ENCODE measurements at regions not wholly inside any gene's neighbourhood (a gene's known extent, or its start where the extent isn't known, plus 50 kb on each side); places are given as distances from the start of the nearest gene placed in this dataset.

DNA sequence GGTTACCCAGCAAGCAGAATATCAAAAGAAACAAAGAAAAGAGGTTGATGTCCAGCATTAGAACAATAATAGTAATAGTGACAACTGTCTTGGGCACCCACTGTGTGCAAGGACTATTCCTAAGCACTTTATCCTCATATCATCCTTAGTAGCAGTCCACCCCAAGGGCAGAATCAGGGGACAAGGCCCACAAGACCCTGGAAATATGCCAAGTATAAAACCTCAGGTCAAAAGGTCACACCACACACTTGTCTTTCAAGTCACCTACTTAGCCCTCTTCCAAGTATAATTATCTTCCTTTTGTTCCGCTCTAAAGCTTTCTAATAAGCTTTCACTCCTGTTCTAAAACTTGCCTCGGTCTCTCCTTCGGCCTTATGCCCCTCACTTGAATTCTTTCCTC is 124.0 kb upstream of the STT3B start:
- no peak overlapping the region for H2BK15ac ChIP-seq (ENCODE audit: low read depth, low read length)
- H3K14ac ChIP-seq (replicated peaks; ENCODE audit: low read depth, low read length): no peak overlapping the region
- no peak overlapping the region for H4K5ac ChIP-seq (ENCODE audit: low read depth, low read length)
- no peaks in the 10 kb centered on the region for H3K36me3 ChIP-seq (ENCODE audit: control insufficient read depth, insufficient read depth, low read length)
- intact Hi-C loops (cut with micrococcal nuclease) (no loop called here), in situ Hi-C loops (cut with MboI; ENCODE audit: low sequenced_read_pairs) (no loop called here), dilution Hi-C loops (cut with HindIII; ENCODE audit: low sequenced_read_pairs, unreplicated experiment) (no loop called here)
- CTCF ChIA-PET: no interaction called here
- H3K23ac ChIP-seq (ENCODE audit: low read depth, low read length): no peak overlapping the region
- H2AK5ac ChIP-seq (ENCODE audit: low read depth, low read length): no peak overlapping the region
- no peak overlapping the region for H4K91ac ChIP-seq (ENCODE audit: insufficient read depth, low read depth, low read length)
- no peak overlapping the region for H4K8ac ChIP-seq (ENCODE audit: low read depth in 2 of 2, low read length in 2 of 2)
- TF ChIP-seq RCOR1 (IDR thresholded peaks at IDR 0.05; ENCODE audit: insufficient replicate concordance, low read length): no peak
- no peak for TF ChIP-seq MXI1 (IDR thresholded peaks at IDR 0.05; ENCODE audit: borderline replicate concordance, low read depth, low read length)
- no peak for TF ChIP-seq CHD1 (IDR thresholded peaks at IDR 0.05; ENCODE audit: low read depth, low read length)
- no peak for TF ChIP-seq CEBPB (IDR thresholded peaks at IDR 0.05; ENCODE audit: low read depth, low read length)
- TF ChIP-seq CTCF (conservative IDR thresholded peaks at IDR 0.05; ENCODE audit: low read depth, low read length): no peak
- no peak for TF ChIP-seq USF2 (IDR thresholded peaks at IDR 0.05; ENCODE audit: low read depth, low read length)
- TF ChIP-seq, protein P1, sequence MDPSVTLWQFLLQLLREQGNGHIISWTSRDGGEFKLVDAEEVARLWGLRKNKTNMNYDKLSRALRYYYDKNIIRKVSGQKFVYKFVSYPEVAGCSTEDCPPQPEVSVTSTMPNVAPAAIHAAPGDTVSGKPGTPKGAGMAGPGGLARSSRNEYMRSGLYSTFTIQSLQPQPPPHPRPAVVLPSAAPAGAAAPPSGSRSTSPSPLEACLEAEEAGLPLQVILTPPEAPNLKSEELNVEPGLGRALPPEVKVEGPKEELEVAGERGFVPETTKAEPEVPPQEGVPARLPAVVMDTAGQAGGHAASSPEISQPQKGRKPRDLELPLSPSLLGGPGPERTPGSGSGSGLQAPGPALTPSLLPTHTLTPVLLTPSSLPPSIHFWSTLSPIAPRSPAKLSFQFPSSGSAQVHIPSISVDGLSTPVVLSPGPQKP (IDR thresholded peaks at IDR 0.05; ENCODE audit: borderline replicate concordance, low read depth, low read length): no peak
- TF ChIP-seq BHLHE40 (IDR thresholded peaks at IDR 0.05; ENCODE audit: low read depth, low read length): no peak
- TF ChIP-seq MAZ (IDR thresholded peaks at IDR 0.05; ENCODE audit: borderline replicate concordance, low read depth, low read length): no peak
- no peak for TF ChIP-seq RFX5 (IDR thresholded peaks at IDR 0.05; ENCODE audit: low read depth, low read length)
- no peak for TF ChIP-seq POLR2A (IDR thresholded peaks at IDR 0.05; ENCODE audit: low read depth, low read length)
- TF ChIP-seq NFE2L2 (IDR thresholded peaks at IDR 0.05; ENCODE audit: low read depth, low read length): no peak
- no peak overlapping the region for H2BK20ac ChIP-seq (ENCODE audit: low read depth, low read length)
- H4K20me1 ChIP-seq (ENCODE audit: insufficient read depth, low read length): no peaks in the 10 kb centered on the region
- H3K9me1 ChIP-seq (ENCODE audit: insufficient read depth, low read length): no peaks in the 10 kb centered on the region
- no peak overlapping the region for H2BK120ac ChIP-seq (ENCODE audit: low read depth, low read length)
- H3K4me3 ChIP-seq (ENCODE audit: insufficient read depth, low read depth, low read length): no peak overlapping the region
- no peak overlapping the region for H2AFZ ChIP-seq (replicated peaks; ENCODE audit: low read length, poor library complexity)
- no peak overlapping the region for H3K18ac ChIP-seq (ENCODE audit: low read depth, low read length)
- BruUV-seq (replicated peaks): no TSS peak
- H3K9me3 ChIP-seq (ENCODE audit: control insufficient read depth, insufficient read depth, low read length): no peaks in the 10 kb centered on the region
- WGBS, 2 experiments (ENCODE audit: extremely low coverage in 2 of 2, insufficient read length in 1 of 2): no CpG with 5 or more reads among the region's 3 CpGs
- POLR2A ChIA-PET (ENCODE audit: unreplicated experiment): no interaction called here
- H3K79me1 ChIP-seq (ENCODE audit: low read depth in 1 of 2, low read length in 2 of 2): no peaks in the 10 kb centered on the region
- H3K56ac ChIP-seq (ENCODE audit: extremely low read depth, insufficient read depth, low read length): no peak overlapping the region
- no peaks in the 10 kb centered on the region for H3K27me3 ChIP-seq (ENCODE audit: control insufficient read depth, insufficient read depth, low read length)
- ATAC-seq (ENCODE audit: low read depth): no peak
- no peaks in the 10 kb centered on the region for H3K4me1 ChIP-seq (ENCODE audit: control insufficient read depth, insufficient read depth, low read length)
- no peak overlapping the region for H3K27ac ChIP-seq (ENCODE audit: insufficient read depth, low read length)
- H2AK9ac ChIP-seq (replicated peaks; ENCODE audit: low read depth, low read length, poor library complexity): no peak overlapping the region
- H3K4ac ChIP-seq (ENCODE audit: low read depth, low read length): no peak overlapping the region
- no peak overlapping the region for H2BK5ac ChIP-seq (ENCODE audit: low read depth, low read length, poor library complexity, severe bottlenecking)
- no peak overlapping the region for H3K4me2 ChIP-seq (ENCODE audit: low read depth, low read length)
- DNase-seq: no peak
- no peak overlapping the region for H3K9ac ChIP-seq (ENCODE audit: low read depth, low read length)

Data from IMR-90 (cell line).